PC-3 (cell line): ENCODE measurements at regions not wholly inside any gene's neighbourhood (a gene's known extent, or its start where the extent isn't known, plus 50 kb on each side); places are given as distances from the start of the nearest gene placed in this dataset.
A peak's percentile ranks its signal among the peaks of the same experiment; 100 is the strongest.

Source experiments
- ATAC-seq: fragments of 200-7000 bp; cut with Tn5 transposase; 2 replicates; pipeline ENCODE4 v1.9.1; 2020; ENCODE audit warnings: mild to moderate bottlenecking, moderate library complexity
- BruUV-seq: library from RNA; stranded (reverse); fragments of 400-500 nt; replicated peaks from 2 replicates; lab custom pipeline; 2021; lab: Mats Ljungman, UMichigan
- CTCF ChIA-PET: fragments of 300-600 bp; sonication (Branson Sonifier 250); formaldehyde crosslinking; loops from one replicate; lab custom pipeline; 2022; ENCODE audit warnings: antibody characterized with exemption; lab: Charles Lee
- POLR2A ChIA-PET: fragments of 300-600 bp; sonication (Branson Sonifier 250); formaldehyde crosslinking; loops from one replicate; lab custom pipeline; 2022; ENCODE audit warnings: antibody characterized with exemption; ENCODE audit not compliant: unreplicated experiment; lab: Charles Lee
- DNase-seq: peaks from one replicate; pipeline ENCODE4 v3.0.0-alpha.2; 2015
- H2AFZ ChIP-seq: fragments of 300-600 bp; sonication (generic); 2 replicates; pipeline ENCODE4 v1.6.0; 2016; ENCODE audit warnings: antibody characterized with exemption, low read length
- H3F3A ChIP-seq: fragments of 300-600 bp; sonication (generic); one replicate; pipeline ENCODE4 v1.6.0; 2017; ENCODE audit warnings: antibody characterized with exemption, low read length, control low read depth, mild to moderate bottlenecking; ENCODE audit not compliant: unreplicated experiment
- H3K27ac ChIP-seq: fragments of 300-600 bp; sonication (generic); 2 replicates; pipeline ENCODE4 v1.5.1; 2016; ENCODE audit warnings: mild to moderate bottlenecking, low read length
- H3K27me3 ChIP-seq: fragments of 300-600 bp; sonication (generic); 2 replicates; pipeline ENCODE4 v1.6.1; 2016; ENCODE audit warnings: low read length, mixed read lengths
- H3K36me3 ChIP-seq: fragments of 300-600 bp; sonication (generic); 2 replicates; pipeline ENCODE4 v1.6.1; 2016; ENCODE audit warnings: low read depth, mixed run types, low read length, mixed read lengths
- H3K4me1 ChIP-seq: fragments of 300-600 bp; sonication (generic); 2 replicates; pipeline ENCODE4 v1.5.1; 2016; ENCODE audit warnings: low read length; ENCODE audit not compliant: insufficient read depth
- H3K4me2 ChIP-seq: fragments of 300-600 bp; sonication (generic); 2 replicates; pipeline ENCODE4 v1.6.0; 2016; ENCODE audit warnings: low read length
- H3K4me3 ChIP-seq: fragments of 300-600 bp; sonication (generic); 2 replicates; pipeline ENCODE4 v1.5.1; 2016; ENCODE audit warnings: mild to moderate bottlenecking, low read length, mixed read lengths
- H3K79me2 ChIP-seq: fragments of 300-600 bp; sonication (generic); 2 replicates; pipeline ENCODE4 v1.6.1; 2017; ENCODE audit warnings: low read length, mixed read lengths
- H3K9ac ChIP-seq: fragments of 300-600 bp; sonication (generic); 2 replicates; pipeline ENCODE4 v1.6.0; 2016; ENCODE audit warnings: mild to moderate bottlenecking, low read length
- H3K9me2 ChIP-seq: fragments of 300-600 bp; sonication (generic); replicated peaks from 2 replicates; pipeline ENCODE4 v1.6.1; 2016; ENCODE audit warnings: mixed run types, low read length, mixed read lengths
- H3K9me3 ChIP-seq: fragments of 300-600 bp; sonication (generic); 2 replicates; pipeline ENCODE4 v1.6.1; 2016; ENCODE audit warnings: low read length, mixed read lengths
- H4K20me1 ChIP-seq: fragments of 300-600 bp; sonication (generic); 2 replicates; pipeline ENCODE4 v1.6.1; 2016; ENCODE audit warnings: low read length, mixed read lengths
- CTCF ChIP-seq: fragments of 300-600 bp; sonication (generic); conservative IDR thresholded peaks from 2 replicates; pipeline ENCODE4 v1.5.1; 2017; ENCODE audit warnings: antibody characterized with exemption, low read depth, mild to moderate bottlenecking, low read length
- EZH2 ChIP-seq: fragments of 300-600 bp; sonication (generic); IDR thresholded peaks from one replicate; pipeline ENCODE4 v1.6.1; 2017; ENCODE audit warnings: antibody characterized with exemption, mild to moderate bottlenecking, low read length; ENCODE audit not compliant: unreplicated experiment
- EZH2phosphoT487 ChIP-seq: fragments of 300-600 bp; sonication (generic); IDR thresholded peaks from 2 replicates; pipeline ENCODE4 v1.6.1; 2018; ENCODE audit warnings: mild to moderate bottlenecking, antibody characterized with exemption, low read length, borderline replicate concordance
- intact Hi-C: fragments of 100-400 bp; cut with micrococcal nuclease; formaldehyde crosslinking; loops from 2 replicates; pipeline ENCODE4 v1.9.0; 2023

GRCh38 chr20:11181966-11182365 lies 508.2 kb upstream of the JAG1 start:
- BruUV-seq = no TSS peak
- POLR2A ChIA-PET = no interaction called here

GRCh38 chr20:11182720-11183119 lies 508.9 kb upstream of the JAG1 start:
- Histone ChIP-seq H3F3A (peaks cover 6% of the 10 kb centered on the region), H3K36me3 (peaks cover 8% of the 10 kb centered on the region; the same call in 1 of the 2 replicates), H3K27me3 (no peaks in the 10 kb centered on the region), H3K4me3 (no peak overlapping the region), H3K9me3 (0 out of 2 replicates have a peak, but pooled peaks cover 23% of the 10 kb centered on the region), H3K9ac (no peak overlapping the region), H3K27ac (no peak overlapping the region), H3K9me2 (no peaks in the 10 kb centered on the region), H3K79me2 (no peaks in the 10 kb centered on the region), H2AFZ (no peak overlapping the region), H4K20me1 (no peaks in the 10 kb centered on the region), H3K4me1 (peaks cover 26% of the 10 kb centered on the region), H3K4me2 (no peak overlapping the region)
- intact Hi-C loops = no loop called here
- ChIA-PET CTCF (no interaction called here), POLR2A (no interaction called here)
- ATAC-seq (no peak), DNase-seq (no peak)
- no TSS peak for BruUV-seq
- TF ChIP-seq EZH2 = no peak
- TF ChIP-seq CTCF = no peak
- TF ChIP-seq EZH2phosphoT487 = no peak

More at GRCh38 chr20:11181966-11182365, 508.2 kb upstream of the JAG1 start:
- H3K9me2 ChIP-seq = no peaks in the 10 kb centered on the region
- TF ChIP-seq EZH2phosphoT487 (no peak), EZH2 (no peak), CTCF (no peak; the same call in 1 of the 2 replicates)
- no peak overlapping the region for H3K4me3 ChIP-seq
- H3K27me3 ChIP-seq = no peaks in the 10 kb centered on the region
- DNase-seq (no peak), ATAC-seq (no peak)
- no peak overlapping the region for H3K9ac ChIP-seq
- H3K4me2 ChIP-seq = no peak overlapping the region
- intact Hi-C loops = no loop called here
- H3K79me2 ChIP-seq = no peaks in the 10 kb centered on the region
- CTCF ChIA-PET = no interaction called here
- peaks cover 32% of the 10 kb centered on the region for H3K4me1 ChIP-seq
- 0 out of 2 replicates have a peak, but pooled peaks cover 23% of the 10 kb centered on the region for H3K9me3 ChIP-seq
- no peaks in the 10 kb centered on the region for H4K20me1 ChIP-seq
- peaks cover 6% of the 10 kb centered on the region for H3F3A ChIP-seq
- H3K36me3 ChIP-seq = peaks cover 8% of the 10 kb centered on the region; the same call in 1 of the 2 replicates
- no peak overlapping the region for H3K27ac ChIP-seq
- no peak overlapping the region for H2AFZ ChIP-seq

GRCh38 chr20:11186301-11187008 lies 512.7 kb upstream of the JAG1 start:
- H3K9me3 ChIP-seq = 0 out of 2 replicates have a peak, but pooled peaks cover 16% of the 10 kb centered on the region
- no peaks in the 10 kb centered on the region for H3F3A ChIP-seq
- H3K79me2 ChIP-seq = no peaks in the 10 kb centered on the region
- ChIA-PET POLR2A (no interaction called here), CTCF (no interaction called here)
- H3K27ac ChIP-seq = no peak overlapping the region; the same call in 1 of the 2 replicates
- H3K36me3 ChIP-seq = no peaks in the 10 kb centered on the region
- H3K9me2 ChIP-seq = no peaks in the 10 kb centered on the region
- no peak overlapping the region for H3K4me2 ChIP-seq
- DNase-seq = peak; percentile 13
- BruUV-seq = no TSS peak
- intact Hi-C loops = no loop called here
- no peak overlapping the region for H3K4me3 ChIP-seq
- ATAC-seq = peak; percentile 74
- H3K4me1 ChIP-seq = peaks cover 7% of the 10 kb centered on the region; the same call in 1 of the 2 replicates
- H2AFZ ChIP-seq = no peak overlapping the region
- no peaks in the 10 kb centered on the region for H4K20me1 ChIP-seq
- H3K9ac ChIP-seq = no peak overlapping the region
- TF ChIP-seq CTCF = no peak
- TF ChIP-seq EZH2 = no peak
- no peak for TF ChIP-seq EZH2phosphoT487
- no peaks in the 10 kb centered on the region for H3K27me3 ChIP-seq
